COLO668 (cell line): ENCODE measurements at regions not wholly inside any gene's neighbourhood (a gene's known extent, or its start where the extent isn't known, plus 50 kb on each side); places are given as distances from the start of the nearest gene placed in this dataset.

Source experiments
- DNase-seq: peaks from one replicate; lab custom pipeline; 2025; ENCODE audit not compliant: unreplicated experiment; lab: John Stamatoyannopoulos, UW

- DNase-seq = no peak
Observed at GRCh38 chr21:35414507-35415139, 365.5 kb upstream of the RUNX1 start.

DNA sequence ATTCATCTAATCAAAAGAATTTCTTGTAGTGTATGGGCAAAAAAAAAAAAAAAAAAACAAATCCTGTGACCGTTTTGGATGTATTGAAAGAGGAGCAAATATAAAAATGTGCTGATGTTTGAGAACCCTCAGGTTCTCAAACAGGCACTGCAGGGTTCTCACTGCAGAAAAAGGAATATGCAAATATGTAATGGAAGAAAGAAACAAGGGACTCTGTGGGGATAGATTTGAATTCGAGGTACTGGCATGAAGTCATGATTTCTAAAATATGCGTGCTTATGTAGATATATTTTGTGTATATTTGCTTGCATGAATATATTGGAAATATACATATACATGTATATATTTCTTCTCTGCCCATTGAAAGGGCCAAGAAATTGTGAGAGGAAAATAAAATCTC lies 365.0 kb upstream of the RUNX1 start:
- DNase-seq = no peak

DNA sequence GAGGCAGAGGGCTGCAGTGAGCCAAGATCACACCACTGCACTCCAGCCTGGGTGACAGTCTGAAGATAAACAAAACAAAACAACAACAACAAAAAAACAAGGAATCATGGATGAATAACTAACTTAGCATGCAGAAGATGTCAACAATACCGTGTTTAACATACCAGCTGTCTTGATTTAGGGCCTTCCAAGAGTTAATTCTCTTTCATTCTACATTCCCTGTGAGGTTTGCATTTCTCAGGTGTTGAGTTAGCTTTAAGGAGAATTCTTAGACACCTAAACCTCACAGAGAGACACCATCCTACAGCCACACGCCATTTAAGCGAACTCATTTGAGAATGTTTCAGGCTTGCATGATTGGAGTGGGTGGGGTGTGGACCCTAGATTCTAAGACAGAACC lies 363.1 kb upstream of the RUNX1 start:
- no peak for DNase-seq

GRCh38 chr21:35411434-35411833 lies 362.3 kb upstream of the RUNX1 start:
- no peak for DNase-seq

- no peak for DNase-seq
Observed at GRCh38 chr21:35410656-35411055, 361.6 kb upstream of the RUNX1 start.

GRCh38 chr21:35410123-35410522 lies 361.0 kb upstream of the RUNX1 start:
- DNase-seq = no peak

- no peak for DNase-seq
Observed at GRCh38 chr21:35408401-35408800, 359.3 kb upstream of the RUNX1 start.

GRCh38 chr21:35406635-35407034 lies 357.5 kb upstream of the RUNX1 start:
- no peak for DNase-seq

DNA sequence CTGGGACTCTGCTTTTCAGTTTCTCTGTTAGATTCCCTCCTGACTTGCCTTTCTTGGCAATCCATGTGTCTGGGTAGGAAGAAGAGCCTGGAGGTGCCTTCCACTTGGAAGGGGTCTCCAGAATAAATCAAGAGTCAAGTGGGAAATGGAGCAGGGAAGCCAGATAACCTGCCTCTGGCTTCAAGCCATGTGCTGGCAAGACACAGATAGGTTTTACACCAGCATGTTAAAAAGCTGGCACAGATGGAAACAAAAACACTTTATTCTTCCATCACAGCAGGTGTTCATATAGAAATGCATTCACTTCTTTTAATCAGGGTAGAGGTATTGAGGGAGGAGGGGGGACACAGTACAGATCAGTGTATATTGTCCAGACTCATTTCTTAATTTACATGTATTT lies 356.9 kb upstream of the RUNX1 start:
- DNase-seq = no peak

- DNase-seq = no peak
Observed at GRCh38 chr21:35404247-35404646, 355.1 kb upstream of the RUNX1 start.

DNA sequence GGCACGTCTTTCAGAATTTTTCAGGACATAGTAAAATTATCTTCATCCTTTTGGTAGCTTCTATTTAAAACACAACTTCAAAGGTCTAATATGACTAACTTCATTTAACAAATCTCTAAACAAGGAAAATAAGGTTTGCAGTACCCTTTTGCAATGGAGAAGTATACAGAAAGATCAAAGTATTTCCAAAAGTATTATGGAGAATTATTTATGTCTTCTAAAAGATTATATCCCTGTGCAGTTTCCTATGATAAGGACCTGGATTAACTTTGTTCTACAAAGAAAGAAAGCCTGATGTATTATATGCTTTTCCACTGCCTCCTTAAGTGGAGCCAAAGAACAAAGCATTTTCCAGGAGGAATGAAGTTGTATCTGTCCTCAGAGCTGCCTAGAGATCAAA lies 353.0 kb upstream of the RUNX1 start:
- no peak for DNase-seq

GRCh38 chr21:35401476-35401875 lies 352.4 kb upstream of the RUNX1 start:
- DNase-seq = no peak

DNA sequence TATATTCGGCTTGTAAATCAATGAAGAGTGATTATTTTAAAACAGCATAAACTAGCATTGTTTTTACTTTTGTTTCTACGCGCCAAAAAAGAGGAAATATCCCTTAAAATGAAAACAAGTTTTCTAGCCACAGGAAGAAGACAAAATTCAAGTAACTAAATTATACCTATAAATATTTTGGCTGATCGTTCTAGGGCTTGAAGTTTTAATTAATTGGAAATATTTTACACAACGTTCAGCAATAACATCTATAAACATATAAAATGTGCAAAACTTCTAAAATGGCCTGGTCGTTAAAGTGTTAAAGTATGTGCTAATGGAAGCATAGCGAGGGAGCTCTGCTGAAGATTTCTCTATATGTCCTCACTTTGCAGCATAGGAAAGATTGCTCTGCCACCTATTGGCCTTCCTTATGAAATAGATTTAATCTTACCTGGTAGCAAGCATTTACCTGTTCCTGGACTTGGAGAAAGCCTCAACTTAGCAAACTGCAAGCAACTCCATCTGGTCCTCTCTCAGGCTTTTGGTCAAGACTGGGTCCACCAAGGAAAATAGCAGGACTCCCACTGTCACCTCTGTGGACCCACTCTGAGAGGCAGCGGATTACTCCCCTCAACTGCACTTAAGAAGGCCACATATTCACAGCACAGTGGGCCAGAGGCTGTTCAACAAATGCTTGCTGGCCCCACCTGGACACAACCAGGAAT lies 351.3 kb upstream of the RUNX1 start:
- peak; percentile 45 for DNase-seq

- no peak for DNase-seq
Observed at GRCh38 chr21:35399706-35400105, 350.6 kb upstream of the RUNX1 start.

DNA sequence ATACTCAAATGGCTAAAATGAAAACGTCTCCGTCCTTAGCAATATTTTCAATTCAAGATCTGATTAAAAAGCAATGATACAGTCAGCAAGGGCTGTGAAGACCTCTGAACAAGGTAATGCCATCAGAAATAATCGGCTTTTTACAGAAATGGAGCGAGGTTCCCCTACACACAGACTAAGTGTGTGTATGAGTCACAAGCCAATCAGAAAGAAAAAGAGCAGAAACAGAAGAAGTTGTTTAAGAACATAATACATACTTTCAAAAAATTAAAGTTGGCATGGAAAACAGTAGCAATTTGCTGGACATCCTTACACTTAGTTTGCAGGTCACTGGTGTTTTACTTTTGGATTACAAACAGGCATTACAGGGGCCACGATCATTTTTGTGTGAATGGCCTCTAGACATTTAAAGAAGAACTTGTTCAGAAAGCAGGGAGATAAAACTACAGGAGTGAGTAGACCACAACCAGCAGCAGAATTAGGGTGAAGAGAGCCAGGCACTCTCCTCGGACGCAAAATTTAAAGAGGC lies 350.0 kb upstream of the RUNX1 start:
- DNase-seq = no peak

DNA sequence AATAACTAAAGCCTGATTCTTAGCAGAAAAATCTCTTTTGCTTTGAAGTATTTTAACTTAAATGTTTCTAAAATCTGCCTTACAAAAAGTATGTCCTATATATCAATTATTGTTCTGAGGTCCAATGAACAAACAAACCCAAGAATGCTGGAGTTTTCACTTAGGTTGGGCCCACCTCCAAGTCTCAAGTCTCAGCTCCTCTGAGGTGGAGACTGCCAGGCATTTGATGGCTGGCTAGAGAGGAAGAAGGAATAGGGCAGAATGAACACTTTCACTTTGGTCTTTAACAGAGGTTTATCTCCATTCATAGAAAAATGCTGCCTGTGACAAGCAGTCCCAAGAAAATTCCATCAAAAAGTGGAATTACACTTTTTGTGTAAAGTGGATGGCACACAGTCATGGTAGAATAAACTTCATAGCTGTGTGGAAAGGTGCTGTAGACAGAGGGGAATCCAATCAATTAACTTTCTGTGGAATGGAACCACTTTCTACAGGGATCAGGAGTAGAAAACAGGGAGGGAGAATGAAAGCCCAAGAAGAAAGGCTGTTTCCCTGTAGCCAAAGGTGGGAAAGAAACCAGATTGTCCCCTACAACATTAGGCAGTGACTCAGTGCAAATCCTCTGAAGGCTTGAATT lies 349.4 kb upstream of the RUNX1 start:
- DNase-seq = no peak

GRCh38 chr21:35397781-35398180 lies 348.7 kb upstream of the RUNX1 start:
- DNase-seq = no peak

- DNase-seq = no peak
Observed at GRCh38 chr21:35396655-35397054, 347.6 kb upstream of the RUNX1 start.

GRCh38 chr21:35395728-35396127 lies 346.6 kb upstream of the RUNX1 start:
- DNase-seq = no peak

- no peak for DNase-seq
Observed at GRCh38 chr21:35394634-35395369, 345.7 kb upstream of the RUNX1 start.

- no peak for DNase-seq
Observed at GRCh38 chr21:35394049-35394448, 344.9 kb upstream of the RUNX1 start.
